ENCODE measurements at regions not wholly inside any gene's neighbourhood (a gene's known extent, or its start where the extent isn't known, plus 50 kb on each side); places are given as distances from the start of the nearest gene placed in this dataset.

DNA sequence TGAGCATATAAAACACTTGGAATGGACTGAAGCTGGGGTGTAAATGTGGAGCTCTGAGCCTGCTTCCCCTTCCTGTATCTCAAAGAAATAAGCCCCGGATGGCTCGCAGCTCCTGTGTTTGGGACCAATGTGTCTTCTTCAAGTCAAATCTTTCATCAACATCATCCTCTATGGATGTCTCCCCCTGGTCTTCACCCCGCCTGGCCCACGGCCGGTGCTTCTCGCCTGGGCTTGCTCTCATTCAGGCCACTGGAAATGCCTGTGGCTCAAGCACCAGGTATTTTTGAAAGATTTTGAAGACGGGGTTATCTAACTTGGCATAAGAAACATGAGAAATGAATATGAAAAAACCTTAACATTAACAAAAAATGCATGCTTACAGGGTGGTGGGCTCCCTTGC is 769.8 kb downstream of the BRD1 start:
- ATAC-seq: no peak
- no peak overlapping the region for H3K4me3 ChIP-seq (replicated peaks in 1 of 2; ENCODE audit: low read depth in 1 of 2, low read length in 2 of 2)
- intact Hi-C loops (cut with micrococcal nuclease): no loop called here
- no peaks in the 10 kb centered on the region for H3K36me3 ChIP-seq (ENCODE audit: control insufficient read depth in 1 of 2, insufficient read depth in 2 of 2, low read length in 2 of 2)
- H2AFZ ChIP-seq (ENCODE audit: low read depth, low read length, poor library complexity, severe bottlenecking): no peak overlapping the region
- no peaks in the 10 kb centered on the region for H4K20me1 ChIP-seq (ENCODE audit: insufficient read depth)
- ChIA-PET CTCF (interaction anchor here (1.5 kb wide), 1 partner anchor 247 kb away, joined by 4 read pairs; no protein-coding TSS in a partner anchor), POLR2A (no interaction called here), RAD21 (ENCODE audit: low non-redundant PET in 1 of 2, low total read pairs in 2 of 2, uncharacterized antibody in 2 of 2, unreplicated experiment in 2 of 2) (no interaction called here)
- no peaks in the 10 kb centered on the region for H3K9me3 ChIP-seq (ENCODE audit: control insufficient read depth in 1 of 2, insufficient read depth in 1 of 2, low read depth in 1 of 2, low read length in 2 of 2)
- H3K4me1 ChIP-seq (ENCODE audit: control insufficient read depth in 1 of 2, insufficient read depth in 2 of 2, low read length in 2 of 2): no peaks in the 10 kb centered on the region
- TF ChIP-seq RAD21 (IDR thresholded peaks at IDR 0.05; ENCODE audit: low read depth) (no peak), SRF (IDR thresholded peaks at IDR 0.05; ENCODE audit: low read depth) (no peak), SP1 (IDR thresholded peaks at IDR 0.05; ENCODE audit: low read depth) (no peak), YY1 (IDR thresholded peaks at IDR 0.05; ENCODE audit: extremely low read depth, insufficient replicate concordance, low read depth, low read length) (no peak), FOSL1 (IDR thresholded peaks at IDR 0.05; ENCODE audit: low read depth) (no peak), SIN3A (IDR thresholded peaks at IDR 0.05; ENCODE audit: low read depth) (no peak)
- TF ChIP-seq, protein P1, sequence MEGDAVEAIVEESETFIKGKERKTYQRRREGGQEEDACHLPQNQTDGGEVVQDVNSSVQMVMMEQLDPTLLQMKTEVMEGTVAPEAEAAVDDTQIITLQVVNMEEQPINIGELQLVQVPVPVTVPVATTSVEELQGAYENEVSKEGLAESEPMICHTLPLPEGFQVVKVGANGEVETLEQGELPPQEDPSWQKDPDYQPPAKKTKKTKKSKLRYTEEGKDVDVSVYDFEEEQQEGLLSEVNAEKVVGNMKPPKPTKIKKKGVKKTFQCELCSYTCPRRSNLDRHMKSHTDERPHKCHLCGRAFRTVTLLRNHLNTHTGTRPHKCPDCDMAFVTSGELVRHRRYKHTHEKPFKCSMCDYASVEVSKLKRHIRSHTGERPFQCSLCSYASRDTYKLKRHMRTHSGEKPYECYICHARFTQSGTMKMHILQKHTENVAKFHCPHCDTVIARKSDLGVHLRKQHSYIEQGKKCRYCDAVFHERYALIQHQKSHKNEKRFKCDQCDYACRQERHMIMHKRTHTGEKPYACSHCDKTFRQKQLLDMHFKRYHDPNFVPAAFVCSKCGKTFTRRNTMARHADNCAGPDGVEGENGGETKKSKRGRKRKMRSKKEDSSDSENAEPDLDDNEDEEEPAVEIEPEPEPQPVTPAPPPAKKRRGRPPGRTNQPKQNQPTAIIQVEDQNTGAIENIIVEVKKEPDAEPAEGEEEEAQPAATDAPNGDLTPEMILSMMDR (IDR thresholded peaks at IDR 0.05 in 2 of 3, conservative IDR thresholded peaks at IDR 0.05 in 1 of 3; ENCODE audit: borderline replicate concordance in 1 of 3, insufficient read depth in 1 of 3, low read depth in 2 of 3, low read length in 2 of 3): no peak
- TF ChIP-seq, protein P2, sequence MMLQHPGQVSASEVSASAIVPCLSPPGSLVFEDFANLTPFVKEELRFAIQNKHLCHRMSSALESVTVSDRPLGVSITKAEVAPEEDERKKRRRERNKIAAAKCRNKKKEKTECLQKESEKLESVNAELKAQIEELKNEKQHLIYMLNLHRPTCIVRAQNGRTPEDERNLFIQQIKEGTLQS (IDR thresholded peaks at IDR 0.05): no peak
- TF ChIP-seq, protein P3, sequence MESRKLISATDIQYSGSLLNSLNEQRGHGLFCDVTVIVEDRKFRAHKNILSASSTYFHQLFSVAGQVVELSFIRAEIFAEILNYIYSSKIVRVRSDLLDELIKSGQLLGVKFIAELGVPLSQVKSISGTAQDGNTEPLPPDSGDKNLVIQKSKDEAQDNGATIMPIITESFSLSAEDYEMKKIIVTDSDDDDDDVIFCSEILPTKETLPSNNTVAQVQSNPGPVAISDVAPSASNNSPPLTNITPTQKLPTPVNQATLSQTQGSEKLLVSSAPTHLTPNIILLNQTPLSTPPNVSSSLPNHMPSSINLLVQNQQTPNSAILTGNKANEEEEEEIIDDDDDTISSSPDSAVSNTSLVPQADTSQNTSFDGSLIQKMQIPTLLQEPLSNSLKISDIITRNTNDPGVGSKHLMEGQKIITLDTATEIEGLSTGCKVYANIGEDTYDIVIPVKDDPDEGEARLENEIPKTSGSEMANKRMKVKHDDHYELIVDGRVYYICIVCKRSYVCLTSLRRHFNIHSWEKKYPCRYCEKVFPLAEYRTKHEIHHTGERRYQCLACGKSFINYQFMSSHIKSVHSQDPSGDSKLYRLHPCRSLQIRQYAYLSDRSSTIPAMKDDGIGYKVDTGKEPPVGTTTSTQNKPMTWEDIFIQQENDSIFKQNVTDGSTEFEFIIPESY (IDR thresholded peaks at IDR 0.05; ENCODE audit: extremely low read depth, insufficient replicate concordance, low read length): no peak
- peaks cover 59% of the 10 kb centered on the region for H3K27me3 ChIP-seq (ENCODE audit: insufficient read depth, low read length)
- H3K9me2 ChIP-seq (ENCODE audit: insufficient read depth): no peaks in the 10 kb centered on the region
- H3K79me2 ChIP-seq (ENCODE audit: insufficient read depth, low read length): no peaks in the 10 kb centered on the region
- H3K9ac ChIP-seq (ENCODE audit: low read length): no peak overlapping the region
- no TSS peak for BruUV-seq (replicated peaks)
- H3K4me2 ChIP-seq (ENCODE audit: low read length): no peak overlapping the region
- no peak for DNase-seq (ENCODE audit: low read depth, low spot score)
- H3K27ac ChIP-seq (ENCODE audit: low read depth, low read length): no peak overlapping the region
